ENCODE measurements at regions not wholly inside any gene's neighbourhood (a gene's known extent, or its start where the extent isn't known, plus 50 kb on each side); places are given as distances from the start of the nearest gene placed in this dataset.

DNA sequence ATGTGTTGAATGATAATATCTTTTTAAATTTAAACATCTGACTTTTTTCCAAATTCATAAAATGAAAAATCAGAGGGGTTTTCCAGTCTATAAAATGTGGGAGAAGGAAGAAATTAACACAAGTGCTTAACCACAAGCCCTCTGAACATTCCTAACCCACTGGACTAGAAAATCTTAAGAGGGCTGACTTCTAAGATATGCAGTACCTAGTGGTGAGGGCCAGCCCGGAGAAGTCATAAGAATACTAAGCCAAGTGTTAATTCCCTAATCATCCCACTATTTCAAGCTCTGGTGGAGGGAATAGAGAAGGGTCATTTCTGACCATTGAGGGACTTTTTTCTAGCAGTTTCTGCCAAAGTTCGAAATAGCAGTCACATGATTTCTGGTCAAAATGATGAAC, 86.9 kb upstream of the NEIL3 start:
- no peak overlapping the region for H3K27ac ChIP-seq (ENCODE audit: low read length)

DNA sequence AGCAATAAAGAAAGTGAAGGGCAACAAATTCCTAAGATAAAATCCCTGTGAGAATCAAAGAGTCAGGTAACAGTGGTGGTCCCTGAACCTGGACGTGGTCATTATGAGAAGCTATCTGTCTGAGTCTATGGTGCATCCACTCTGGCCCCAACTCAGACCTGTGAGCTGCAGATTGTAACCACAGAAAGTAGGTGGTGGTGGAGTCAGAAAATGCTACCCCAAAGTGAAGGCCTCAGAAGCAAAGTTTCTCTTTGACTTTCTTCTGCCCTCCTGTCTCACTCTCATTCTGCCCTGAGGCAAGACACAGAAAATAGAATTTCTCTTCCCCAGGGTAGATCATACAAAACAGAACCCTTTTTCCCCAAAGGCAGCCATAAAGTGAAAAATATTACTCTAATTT, 84.1 kb upstream of the NEIL3 start:
- no peaks in the 10 kb centered on the region for H3K36me3 ChIP-seq (ENCODE audit: control insufficient read depth, insufficient read depth, low read length)
- H3K4me3 ChIP-seq (ENCODE audit: low read length) = no peak overlapping the region
- no peak for DNase-seq

More for the DNA sequence above, 86.9 kb upstream of the NEIL3 start:
- no peak for DNase-seq
- no CpG with 5 or more reads among the region's 2 CpGs for whole genome bisulfite sequencing (ENCODE audit: insufficient coverage)
- H3K36me3 ChIP-seq (ENCODE audit: control insufficient read depth, insufficient read depth, low read length) = no peaks in the 10 kb centered on the region
- no peak overlapping the region for H3K4me3 ChIP-seq (ENCODE audit: low read length)
- H3K4me1 ChIP-seq (ENCODE audit: control insufficient read depth, insufficient read depth, low read length) = no peaks in the 10 kb centered on the region
- H3K9me3 ChIP-seq (replicated peaks; ENCODE audit: control insufficient read depth, low read depth, low read length) = no peaks in the 10 kb centered on the region
- no peaks in the 10 kb centered on the region for H3K27me3 ChIP-seq (ENCODE audit: control insufficient read depth, insufficient read depth, low read length)

DNA sequence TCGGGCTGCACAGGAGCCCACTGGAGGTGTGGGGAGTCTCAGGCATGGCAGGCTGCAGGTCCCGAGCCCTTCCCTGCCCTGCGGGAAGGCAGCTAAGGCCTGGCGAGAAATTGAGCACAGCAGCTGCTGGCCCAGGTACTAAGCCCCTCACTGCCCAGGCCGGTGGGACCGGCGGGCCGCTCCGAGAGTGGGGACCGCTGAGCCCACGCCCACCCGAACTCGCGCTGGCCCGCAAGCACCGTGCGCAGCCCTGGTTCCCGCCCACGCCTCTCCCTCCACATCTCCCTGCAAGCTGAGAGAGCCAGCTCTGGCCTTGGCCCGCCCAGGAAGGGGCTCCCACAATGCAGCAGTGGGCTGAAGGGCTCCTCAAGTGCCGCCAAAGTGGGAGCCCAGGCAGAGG, 82.0 kb upstream of the NEIL3 start:
- DNase-seq = no peak
- no peaks in the 10 kb centered on the region for H3K4me1 ChIP-seq (ENCODE audit: control insufficient read depth, insufficient read depth, low read length)
- WGBS (ENCODE audit: insufficient coverage) = 87% methylated on average over 13 of the region's 21 CpGs
- H3K36me3 ChIP-seq (ENCODE audit: control insufficient read depth, insufficient read depth, low read length) = no peaks in the 10 kb centered on the region
- no peak overlapping the region for H3K4me3 ChIP-seq (ENCODE audit: low read length)
- no peak overlapping the region for H3K27ac ChIP-seq (ENCODE audit: low read length)
- H3K27me3 ChIP-seq (ENCODE audit: control insufficient read depth, insufficient read depth, low read length) = no peaks in the 10 kb centered on the region
- no peaks in the 10 kb centered on the region for H3K9me3 ChIP-seq (replicated peaks; ENCODE audit: control insufficient read depth, low read depth, low read length)

More for the DNA sequence above, 84.1 kb upstream of the NEIL3 start:
- no peak overlapping the region for H3K27ac ChIP-seq (ENCODE audit: low read length)
- H3K4me1 ChIP-seq (ENCODE audit: control insufficient read depth, insufficient read depth, low read length) = no peaks in the 10 kb centered on the region
- H3K9me3 ChIP-seq (replicated peaks; ENCODE audit: control insufficient read depth, low read depth, low read length) = no peaks in the 10 kb centered on the region
- no peaks in the 10 kb centered on the region for H3K27me3 ChIP-seq (ENCODE audit: control insufficient read depth, insufficient read depth, low read length)
- WGBS (ENCODE audit: insufficient coverage) = 100% methylated on average over 1 of the region's 1 CpG

DNA sequence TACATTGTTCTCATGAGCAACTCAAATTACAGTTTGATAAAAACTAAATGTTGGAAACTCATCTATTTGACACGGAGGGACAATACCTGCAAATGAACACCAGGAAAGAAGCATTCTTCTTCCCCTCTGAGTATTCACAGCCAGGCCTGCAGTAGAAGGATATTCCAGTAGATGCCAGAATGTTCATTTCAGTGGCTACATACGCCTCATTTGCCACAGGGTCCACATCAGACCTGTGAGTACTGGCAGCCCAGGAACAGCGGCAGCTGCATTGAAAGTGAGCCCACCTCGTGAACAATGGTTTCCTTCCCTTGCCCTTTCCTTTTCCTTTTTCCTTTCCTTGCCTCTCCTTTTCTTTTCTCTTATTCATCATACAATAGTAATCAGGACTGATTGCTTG, 81.1 kb upstream of the NEIL3 start:
- WGBS (ENCODE audit: insufficient coverage) = no CpG with 5 or more reads among the region's 4 CpGs
- DNase-seq = peak; percentile 5
- H3K9me3 ChIP-seq (replicated peaks; ENCODE audit: control insufficient read depth, low read depth, low read length) = no peaks in the 10 kb centered on the region
- no peaks in the 10 kb centered on the region for H3K36me3 ChIP-seq (ENCODE audit: control insufficient read depth, insufficient read depth, low read length)
- H3K27me3 ChIP-seq (ENCODE audit: control insufficient read depth, insufficient read depth, low read length) = no peaks in the 10 kb centered on the region
- no peak overlapping the region for H3K27ac ChIP-seq (ENCODE audit: low read length)
- no peak overlapping the region for H3K4me3 ChIP-seq (ENCODE audit: low read length)
- no peaks in the 10 kb centered on the region for H3K4me1 ChIP-seq (ENCODE audit: control insufficient read depth, insufficient read depth, low read length)

DNA sequence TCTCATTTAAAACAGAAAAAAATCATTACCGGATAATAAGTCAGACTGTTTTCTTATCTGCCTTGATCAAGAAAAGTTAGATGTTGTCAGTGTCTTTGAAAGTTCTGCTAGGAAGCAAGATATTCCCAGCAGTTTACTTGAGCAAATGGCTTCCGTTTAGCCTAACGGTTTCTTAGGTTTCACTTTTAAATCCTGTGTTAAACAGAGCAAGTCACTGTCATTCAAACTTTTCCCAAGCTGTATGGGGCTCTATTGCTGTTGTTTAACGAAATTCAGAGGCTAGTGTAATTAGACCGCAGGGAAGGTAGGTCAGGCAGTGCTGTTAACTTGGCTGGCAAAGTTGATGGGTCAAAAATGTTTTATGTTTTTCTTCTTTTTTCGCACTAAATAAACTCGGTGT, 80.3 kb upstream of the NEIL3 start:
- Histone ChIP-seq H3K27me3 (ENCODE audit: control insufficient read depth, insufficient read depth, low read length) (no peaks in the 10 kb centered on the region), H3K36me3 (ENCODE audit: control insufficient read depth, insufficient read depth, low read length) (no peaks in the 10 kb centered on the region), H3K27ac (ENCODE audit: low read length) (no peak overlapping the region), H3K4me3 (ENCODE audit: low read length) (peak overlapping the region; percentile 13), H3K4me1 (ENCODE audit: control insufficient read depth, insufficient read depth, low read length) (no peaks in the 10 kb centered on the region), H3K9me3 (replicated peaks; ENCODE audit: control insufficient read depth, low read depth, low read length) (no peaks in the 10 kb centered on the region)
- peak; percentile 34 for DNase-seq
- 0% methylated on average over 2 of the region's 7 CpGs for WGBS (ENCODE audit: insufficient coverage)

DNA sequence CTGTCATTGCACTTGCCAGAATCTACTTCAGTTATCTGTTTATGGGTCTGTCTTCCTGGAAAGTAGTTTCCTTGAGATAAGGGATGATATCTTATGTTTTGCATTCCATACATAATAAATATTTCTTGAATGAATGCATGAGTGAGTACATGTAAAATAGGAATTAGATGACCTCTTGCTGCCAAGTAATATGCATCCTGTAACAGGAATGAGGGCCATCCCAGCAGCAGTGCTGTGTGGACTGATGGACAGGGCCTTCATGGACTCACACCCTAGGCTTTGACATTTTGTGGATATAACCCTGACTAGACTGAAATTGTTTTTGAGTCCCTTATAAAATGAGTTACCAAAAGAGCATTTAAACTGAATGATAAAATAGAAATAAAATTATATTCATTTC, 77.2 kb upstream of the NEIL3 start:
- no peaks in the 10 kb centered on the region for H3K9me3 ChIP-seq (replicated peaks; ENCODE audit: control insufficient read depth, low read depth, low read length)
- no peak overlapping the region for H3K4me3 ChIP-seq (ENCODE audit: low read length)
- no peaks in the 10 kb centered on the region for H3K27me3 ChIP-seq (ENCODE audit: control insufficient read depth, insufficient read depth, low read length)
- H3K27ac ChIP-seq (ENCODE audit: low read length) = no peak overlapping the region
- H3K36me3 ChIP-seq (ENCODE audit: control insufficient read depth, insufficient read depth, low read length) = no peaks in the 10 kb centered on the region
- no peak for DNase-seq
- H3K4me1 ChIP-seq (ENCODE audit: control insufficient read depth, insufficient read depth, low read length) = no peaks in the 10 kb centered on the region

DNA sequence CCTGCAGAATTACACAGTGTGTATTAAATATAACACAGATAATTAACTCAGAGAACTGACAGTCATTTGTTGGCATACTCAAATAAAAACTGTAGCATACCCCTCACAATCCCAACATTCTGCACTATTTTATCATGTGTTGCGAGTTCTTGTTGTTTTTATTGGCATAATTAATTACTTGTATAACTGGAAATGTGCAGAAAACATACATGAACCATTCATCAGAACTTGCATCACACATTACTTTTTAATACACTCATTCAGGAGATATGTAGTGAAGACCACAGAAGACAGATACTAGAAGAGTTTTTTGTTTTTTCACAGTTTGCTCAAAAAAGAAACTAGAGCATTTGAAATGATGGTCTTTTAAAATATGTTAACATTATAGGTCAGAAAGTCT, 74.6 kb upstream of the NEIL3 start:
- no peaks in the 10 kb centered on the region for H3K27me3 ChIP-seq (ENCODE audit: control insufficient read depth, insufficient read depth, low read length)
- no peak overlapping the region for H3K27ac ChIP-seq (ENCODE audit: low read length)
- DNase-seq = no peak
- no CpG with 5 or more reads among the region's 1 CpG for WGBS (ENCODE audit: insufficient coverage)
- H3K36me3 ChIP-seq (ENCODE audit: control insufficient read depth, insufficient read depth, low read length) = no peaks in the 10 kb centered on the region
- H3K4me1 ChIP-seq (ENCODE audit: control insufficient read depth, insufficient read depth, low read length) = no peaks in the 10 kb centered on the region
- no peak overlapping the region for H3K4me3 ChIP-seq (ENCODE audit: low read length)
- H3K9me3 ChIP-seq (replicated peaks; ENCODE audit: control insufficient read depth, low read depth, low read length) = no peaks in the 10 kb centered on the region

DNA sequence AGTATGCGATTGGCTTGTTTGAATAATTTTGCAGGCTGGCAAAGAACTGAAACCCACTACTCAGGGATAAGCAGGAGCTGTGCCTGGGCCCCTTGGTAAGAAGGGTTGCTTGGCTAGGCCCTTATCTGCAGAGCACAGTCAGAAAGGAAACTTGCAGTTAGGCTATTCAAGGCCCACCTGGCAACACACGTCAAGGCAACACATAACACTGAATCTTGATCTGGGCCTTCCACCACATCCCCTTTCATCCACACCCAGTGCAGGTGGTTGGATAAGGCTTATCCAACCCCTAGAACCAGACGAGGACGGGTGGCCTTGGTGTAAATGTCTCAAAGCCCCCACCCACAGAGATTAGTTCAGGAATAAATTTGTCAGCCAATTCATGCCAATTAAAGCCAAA, 72.8 kb upstream of the NEIL3 start:
- Histone ChIP-seq H3K4me1 (ENCODE audit: control insufficient read depth, insufficient read depth, low read length) (no peaks in the 10 kb centered on the region), H3K9me3 (replicated peaks; ENCODE audit: control insufficient read depth, low read depth, low read length) (no peaks in the 10 kb centered on the region), H3K27me3 (ENCODE audit: control insufficient read depth, insufficient read depth, low read length) (no peaks in the 10 kb centered on the region), H3K4me3 (ENCODE audit: low read length) (no peak overlapping the region), H3K27ac (ENCODE audit: low read length) (no peak overlapping the region), H3K36me3 (ENCODE audit: control insufficient read depth, insufficient read depth, low read length) (no peaks in the 10 kb centered on the region)
- no peak for DNase-seq
- WGBS (ENCODE audit: insufficient coverage) = 100% methylated on average over 3 of the region's 4 CpGs

DNA sequence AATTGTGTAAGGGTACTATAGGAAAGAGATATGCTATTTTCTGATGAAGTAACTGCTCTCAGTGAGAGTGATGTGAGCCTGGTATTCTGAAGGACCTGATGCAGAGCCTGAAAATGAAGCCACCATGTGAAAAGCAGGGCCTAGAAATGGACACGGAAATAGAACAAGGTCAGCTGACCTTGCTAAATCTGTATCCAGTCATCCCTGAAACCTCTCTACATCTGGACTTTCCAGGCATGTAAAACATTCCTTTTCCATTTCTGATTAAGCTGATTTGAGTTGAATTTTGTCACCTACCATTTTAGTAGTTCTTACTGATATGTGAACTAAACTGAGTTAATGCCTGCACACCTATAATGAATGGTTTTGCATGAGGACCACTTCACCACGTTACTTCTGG, 72.4 kb upstream of the NEIL3 start:
- no peaks in the 10 kb centered on the region for H3K36me3 ChIP-seq (ENCODE audit: control insufficient read depth, insufficient read depth, low read length)
- no peaks in the 10 kb centered on the region for H3K4me1 ChIP-seq (ENCODE audit: control insufficient read depth, insufficient read depth, low read length)
- 80% methylated on average over 1 of the region's 2 CpGs for WGBS (ENCODE audit: insufficient coverage)
- no peaks in the 10 kb centered on the region for H3K27me3 ChIP-seq (ENCODE audit: control insufficient read depth, insufficient read depth, low read length)
- H3K9me3 ChIP-seq (replicated peaks; ENCODE audit: control insufficient read depth, low read depth, low read length) = no peaks in the 10 kb centered on the region
- no peak overlapping the region for H3K4me3 ChIP-seq (ENCODE audit: low read length)
- no peak for DNase-seq
- no peak overlapping the region for H3K27ac ChIP-seq (ENCODE audit: low read length)

DNA sequence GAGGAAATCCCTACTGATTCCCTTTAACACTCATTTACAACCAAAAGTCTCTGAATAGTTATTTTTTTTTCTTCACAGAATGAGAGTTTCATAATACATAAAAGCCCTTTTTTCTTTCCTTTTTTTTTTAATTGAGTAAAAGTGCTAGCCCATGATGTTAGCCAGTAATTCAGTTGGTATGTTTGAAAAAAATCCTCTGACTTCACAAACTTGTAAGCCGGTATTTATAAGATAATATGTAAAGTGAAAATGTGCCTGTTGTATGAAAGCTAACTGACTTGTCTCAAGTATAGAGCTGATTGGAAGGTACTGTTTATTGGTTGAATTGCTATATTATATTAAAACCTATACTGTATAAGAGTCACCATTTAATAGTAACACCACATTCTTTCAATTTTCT, 70.2 kb upstream of the NEIL3 start:
- no peak overlapping the region for H3K4me3 ChIP-seq (ENCODE audit: low read length)
- no peaks in the 10 kb centered on the region for H3K27me3 ChIP-seq (ENCODE audit: control insufficient read depth, insufficient read depth, low read length)
- WGBS (ENCODE audit: insufficient coverage) = no CpG with 5 or more reads among the region's 1 CpG

DNA sequence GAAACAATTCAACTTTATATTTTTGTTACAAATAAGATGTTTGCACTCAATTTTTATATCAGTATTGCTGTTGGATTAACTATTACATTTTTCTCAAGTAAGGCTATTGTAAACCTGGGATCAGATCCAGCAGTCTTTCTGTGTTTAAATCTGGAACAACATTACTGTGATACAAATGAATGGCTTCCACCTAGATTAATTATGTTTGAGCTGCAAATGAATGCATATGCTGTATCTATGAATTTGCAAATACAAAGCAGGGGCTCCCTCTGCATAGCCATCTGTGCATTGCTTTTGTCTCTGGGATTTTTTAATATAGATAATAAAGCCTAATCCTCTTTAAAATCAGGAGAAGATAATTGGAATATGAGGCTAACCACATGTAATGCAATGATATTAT, 69.8 kb upstream of the NEIL3 start:
- peak; percentile 27 for DNase-seq
- Histone ChIP-seq H3K4me1 (ENCODE audit: control insufficient read depth, insufficient read depth, low read length) (no peaks in the 10 kb centered on the region), H3K27me3 (ENCODE audit: control insufficient read depth, insufficient read depth, low read length) (no peaks in the 10 kb centered on the region), H3K36me3 (ENCODE audit: control insufficient read depth, insufficient read depth, low read length) (no peaks in the 10 kb centered on the region), H3K4me3 (ENCODE audit: low read length) (no peak overlapping the region), H3K9me3 (replicated peaks; ENCODE audit: control insufficient read depth, low read depth, low read length) (no peaks in the 10 kb centered on the region), H3K27ac (ENCODE audit: low read length) (no peak overlapping the region)

More for the DNA sequence above, 70.2 kb upstream of the NEIL3 start:
- no peak for DNase-seq
- Histone ChIP-seq H3K9me3 (replicated peaks; ENCODE audit: control insufficient read depth, low read depth, low read length) (no peaks in the 10 kb centered on the region), H3K36me3 (ENCODE audit: control insufficient read depth, insufficient read depth, low read length) (no peaks in the 10 kb centered on the region), H3K4me1 (ENCODE audit: control insufficient read depth, insufficient read depth, low read length) (no peaks in the 10 kb centered on the region), H3K27ac (ENCODE audit: low read length) (no peak overlapping the region)

All from muscle of leg (tissue), 3 donors.